Astrocyte (in vitro differentiated cells and primary cell): ENCODE measurements at regions not wholly inside any gene's neighbourhood (a gene's known extent, or its start where the extent isn't known, plus 50 kb on each side); places are given as distances from the start of the nearest gene placed in this dataset.
A peak's percentile ranks its signal among the peaks of the same experiment; 100 is the strongest.

Experiments used
- DNase-seq: peaks from one replicate; pipeline ENCODE4 v3.0.0-alpha.2; 2010; ENCODE audit warnings: low read depth
- FAIRE-seq: peaks from 2 replicates; lab custom pipeline; 2011; peaks lifted over from hg19 to GRCh38; lab: Jason Lieb, UNC
- H2AFZ ChIP-seq: 2 replicates; pipeline ENCODE4 v1.6.0; 2012; ENCODE audit warnings: low read depth, low read length, inconsistent platforms
- H3K27ac ChIP-seq: 2 replicates; pipeline ENCODE4 v1.5.1; 2011; ENCODE audit warnings: low read depth, low read length, inconsistent platforms
- H3K27me3 ChIP-seq: 2 replicates; pipeline ENCODE4 v1.6.0; 2011; ENCODE audit warnings: low read length, inconsistent platforms; ENCODE audit not compliant: insufficient read depth
- H3K36me3 ChIP-seq: 2 replicates; pipeline ENCODE4 v1.5.1; 2011; ENCODE audit warnings: low read length, inconsistent platforms; ENCODE audit not compliant: insufficient read depth
- H3K4me1 ChIP-seq: 2 replicates; pipeline ENCODE4 v1.5.1; 2011; ENCODE audit warnings: low read length, inconsistent platforms; ENCODE audit not compliant: insufficient read depth
- H3K4me2 ChIP-seq: 2 replicates; pipeline ENCODE4 v1.6.0; 2012; ENCODE audit warnings: low read length, inconsistent platforms
- H3K4me3 ChIP-seq: 2 replicates; pipeline ENCODE4 v1.5.1; 2011; ENCODE audit warnings: low read depth, mild to moderate bottlenecking, low read length, inconsistent platforms; ENCODE audit not compliant: insufficient read depth
- H3K79me2 ChIP-seq: 2 replicates; pipeline ENCODE4 v1.6.0; 2012; ENCODE audit warnings: mild to moderate bottlenecking, low read length, inconsistent platforms; ENCODE audit not compliant: insufficient read depth
- H3K9ac ChIP-seq: 2 replicates; pipeline ENCODE4 v1.6.0; 2012; ENCODE audit warnings: mild to moderate bottlenecking, low read length, inconsistent platforms
- H3K9me3 ChIP-seq: 2 replicates; pipeline ENCODE4 v1.5.1; 2012; ENCODE audit warnings: low read depth, mild to moderate bottlenecking, low read length, inconsistent platforms; ENCODE audit not compliant: insufficient read depth
- H4K20me1 ChIP-seq: 2 replicates; pipeline ENCODE4 v1.6.0; 2012; ENCODE audit warnings: low read length, inconsistent platforms; ENCODE audit not compliant: insufficient read depth
- H3K27ac Mint-ChIP-seq: one replicate; pipeline ENCODE4 v1.8.0; 2021; ENCODE audit warnings: mild to moderate bottlenecking, mixed read lengths; ENCODE audit not compliant: unreplicated experiment
- H3K27me3 Mint-ChIP-seq: one replicate; pipeline ENCODE4 v1.8.0; 2021; ENCODE audit warnings: low read depth, mixed read lengths; ENCODE audit not compliant: unreplicated experiment
- H3K36me3 Mint-ChIP-seq: one replicate; pipeline ENCODE4 v1.8.0; 2021; ENCODE audit warnings: low read depth, mixed read lengths; ENCODE audit not compliant: unreplicated experiment
- H3K4me1 Mint-ChIP-seq: one replicate; pipeline ENCODE4 v1.8.0; 2021; ENCODE audit warnings: low read depth, mixed read lengths; ENCODE audit not compliant: unreplicated experiment
- H3K4me3 Mint-ChIP-seq: one replicate; pipeline ENCODE4 v1.8.0; 2021; ENCODE audit warnings: mild to moderate bottlenecking, moderate library complexity, mixed read lengths; ENCODE audit not compliant: unreplicated experiment
- H3K9me3 Mint-ChIP-seq: one replicate; pipeline ENCODE4 v1.8.0; 2021; ENCODE audit warnings: mild to moderate bottlenecking, mixed read lengths; ENCODE audit not compliant: unreplicated experiment
- CTCF ChIP-seq: IDR thresholded peaks from 2 replicates; pipeline ENCODE4 v1.5.1; 2011; ENCODE audit warnings: low read depth, mild to moderate bottlenecking, inconsistent platforms, low read length, moderate library complexity; ENCODE audit not compliant: insufficient read depth
- EZH2 ChIP-seq: IDR thresholded peaks from 2 replicates; pipeline ENCODE4 v1.6.1; 2012; ENCODE audit warnings: mild to moderate bottlenecking, low read length, inconsistent platforms; ENCODE audit not compliant: insufficient read depth

GRCh38 chr6:15715060-15715459, 52.2 kb upstream of the DTNBP1 start:
- H3K4me1 Mint-ChIP-seq = peaks cover 13% of the 10 kb centered on the region
- TF ChIP-seq EZH2 (no peak), CTCF (no peak)
- H3K4me1 ChIP-seq = no peaks in the 10 kb centered on the region
- FAIRE-seq = no peak
- peaks cover 8% of the 10 kb centered on the region for H3K9me3 Mint-ChIP-seq
- no peaks in the 10 kb centered on the region for H4K20me1 ChIP-seq
- H3K79me2 ChIP-seq = no peaks in the 10 kb centered on the region
- H3K27me3 Mint-ChIP-seq = no peaks in the 10 kb centered on the region
- H3K27ac Mint-ChIP-seq = peak overlapping the region; percentile 35
- H3K9me3 ChIP-seq = no peaks in the 10 kb centered on the region
- no peak overlapping the region for H3K4me2 ChIP-seq
- no peaks in the 10 kb centered on the region for H3K36me3 Mint-ChIP-seq
- H3K36me3 ChIP-seq = no peaks in the 10 kb centered on the region
- H2AFZ ChIP-seq = no peak overlapping the region
- DNase-seq = peak; percentile 44
- H3K9ac ChIP-seq = no peak overlapping the region
- H3K27ac ChIP-seq = no peak overlapping the region
- no peak overlapping the region for H3K4me3 ChIP-seq
- H3K27me3 ChIP-seq = no peaks in the 10 kb centered on the region
- no peak overlapping the region for H3K4me3 Mint-ChIP-seq

- no peak overlapping the region for H2AFZ ChIP-seq
- no peak overlapping the region for H3K4me3 ChIP-seq
- no peak overlapping the region for H3K4me2 ChIP-seq
- Mint-ChIP-seq H3K36me3 (no peaks in the 10 kb centered on the region), H3K27ac (no peak overlapping the region), H3K4me3 (no peak overlapping the region), H3K4me1 (peaks cover 13% of the 10 kb centered on the region), H3K9me3 (peaks cover 8% of the 10 kb centered on the region), H3K27me3 (no peaks in the 10 kb centered on the region)
- DNase-seq = no peak
- no peaks in the 10 kb centered on the region for H3K4me1 ChIP-seq
- no peak overlapping the region for H3K9ac ChIP-seq
- H3K36me3 ChIP-seq = no peaks in the 10 kb centered on the region
- no peak overlapping the region for H3K27ac ChIP-seq
- no peaks in the 10 kb centered on the region for H3K9me3 ChIP-seq
- no peaks in the 10 kb centered on the region for H3K27me3 ChIP-seq
- no peaks in the 10 kb centered on the region for H4K20me1 ChIP-seq
- TF ChIP-seq CTCF (no peak), EZH2 (no peak)
- H3K79me2 ChIP-seq = no peaks in the 10 kb centered on the region
- no peak for FAIRE-seq
Observed at GRCh38 chr6:15714658-15715057, 51.8 kb upstream of the DTNBP1 start.

- Histone ChIP-seq H3K79me2 (no peaks in the 10 kb centered on the region), H3K27me3 (no peaks in the 10 kb centered on the region), H3K9ac (no peak overlapping the region), H3K4me2 (no peak overlapping the region), H4K20me1 (no peaks in the 10 kb centered on the region), H2AFZ (no peak overlapping the region), H3K27ac (no peak overlapping the region), H3K9me3 (no peaks in the 10 kb centered on the region), H3K36me3 (no peaks in the 10 kb centered on the region), H3K4me3 (no peak overlapping the region), H3K4me1 (no peaks in the 10 kb centered on the region)
- no peak for TF ChIP-seq EZH2
- no peak for TF ChIP-seq CTCF
- H3K27me3 Mint-ChIP-seq = no peaks in the 10 kb centered on the region
- no peak overlapping the region for H3K4me3 Mint-ChIP-seq
- H3K36me3 Mint-ChIP-seq = no peaks in the 10 kb centered on the region
- H3K4me1 Mint-ChIP-seq = peaks cover 13% of the 10 kb centered on the region
- peaks cover 8% of the 10 kb centered on the region for H3K9me3 Mint-ChIP-seq
- no peak for FAIRE-seq
- H3K27ac Mint-ChIP-seq = no peak overlapping the region
- DNase-seq = no peak
Observed at GRCh38 chr6:15713325-15713724, 50.5 kb upstream of the DTNBP1 start.
